VCaP (cell line): ENCODE measurements at regions not wholly inside any gene's neighbourhood (a gene's known extent, or its start where the extent isn't known, plus 50 kb on each side); places are given as distances from the start of the nearest gene placed in this dataset.
A peak's percentile ranks its signal among the peaks of the same experiment; 100 is the strongest.
"Not testable (repeated sequence)": the region's sequence is repeated elsewhere in the genome, so short reads cannot be mapped to it uniquely, and the experiment has no call there.

Source experiments
- H3K27ac ChIP-seq: fragments of 450-650 bp; 2 replicates; pipeline ENCODE4 v1.5.1; 2017
- TF ChIP-seq, protein P1 (sequence below): fragments of 450-650 bp; conservative IDR thresholded peaks from 2 replicates; pipeline ENCODE4 v1.5.1; 2017; ENCODE audit warnings: mild to moderate bottlenecking, moderate library complexity

DNA sequence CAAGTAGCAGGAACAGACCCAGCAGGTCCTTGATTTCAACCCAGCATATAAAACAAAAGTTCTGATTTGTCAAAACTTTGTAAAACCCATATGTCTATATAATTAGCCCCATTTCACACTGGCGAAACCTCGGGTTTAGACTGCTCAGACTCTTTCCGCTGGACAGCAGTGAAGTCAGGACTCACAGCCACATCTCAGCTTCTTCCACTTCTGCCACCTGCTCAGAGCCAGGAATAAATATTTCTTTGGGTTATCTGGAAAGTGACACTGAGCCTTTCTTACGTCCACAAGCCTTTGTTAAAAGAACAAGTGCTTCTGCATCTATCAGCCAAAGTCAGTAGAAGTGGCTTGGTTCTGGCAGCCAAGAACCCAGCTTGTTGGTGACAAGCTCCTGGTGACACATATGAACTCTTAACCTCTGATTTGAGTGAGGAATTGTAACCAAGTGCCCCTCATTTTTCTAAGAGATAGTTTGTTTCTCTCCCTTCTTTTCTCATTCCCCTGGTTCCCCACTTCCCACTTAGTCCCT, 118.1 kb upstream of the CHD2 start:
- no peak overlapping the region for H3K27ac ChIP-seq
- TF ChIP-seq, protein P1, sequence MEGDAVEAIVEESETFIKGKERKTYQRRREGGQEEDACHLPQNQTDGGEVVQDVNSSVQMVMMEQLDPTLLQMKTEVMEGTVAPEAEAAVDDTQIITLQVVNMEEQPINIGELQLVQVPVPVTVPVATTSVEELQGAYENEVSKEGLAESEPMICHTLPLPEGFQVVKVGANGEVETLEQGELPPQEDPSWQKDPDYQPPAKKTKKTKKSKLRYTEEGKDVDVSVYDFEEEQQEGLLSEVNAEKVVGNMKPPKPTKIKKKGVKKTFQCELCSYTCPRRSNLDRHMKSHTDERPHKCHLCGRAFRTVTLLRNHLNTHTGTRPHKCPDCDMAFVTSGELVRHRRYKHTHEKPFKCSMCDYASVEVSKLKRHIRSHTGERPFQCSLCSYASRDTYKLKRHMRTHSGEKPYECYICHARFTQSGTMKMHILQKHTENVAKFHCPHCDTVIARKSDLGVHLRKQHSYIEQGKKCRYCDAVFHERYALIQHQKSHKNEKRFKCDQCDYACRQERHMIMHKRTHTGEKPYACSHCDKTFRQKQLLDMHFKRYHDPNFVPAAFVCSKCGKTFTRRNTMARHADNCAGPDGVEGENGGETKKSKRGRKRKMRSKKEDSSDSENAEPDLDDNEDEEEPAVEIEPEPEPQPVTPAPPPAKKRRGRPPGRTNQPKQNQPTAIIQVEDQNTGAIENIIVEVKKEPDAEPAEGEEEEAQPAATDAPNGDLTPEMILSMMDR: no peak

DNA sequence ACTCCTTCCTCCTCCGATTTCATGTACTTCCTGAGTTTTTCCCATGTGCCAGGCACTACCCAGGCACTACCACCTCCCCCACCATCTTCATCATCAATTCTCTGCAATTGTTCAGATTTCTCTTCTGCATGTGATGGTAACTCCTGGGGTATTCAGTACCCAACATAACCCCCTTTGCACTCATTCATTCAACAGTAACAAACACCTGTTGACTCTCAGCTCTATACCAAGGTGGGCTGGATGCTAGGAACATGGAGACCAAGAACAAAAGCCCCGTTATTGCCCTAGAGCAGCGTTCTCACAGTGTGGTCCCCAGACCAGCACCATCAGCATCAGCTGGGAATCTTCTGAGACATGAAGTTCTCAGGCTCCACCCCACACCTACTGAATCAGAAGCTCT, 113.0 kb upstream of the CHD2 start:
- H3K27ac ChIP-seq: no peak overlapping the region
- TF ChIP-seq, protein P1: no peak

DNA sequence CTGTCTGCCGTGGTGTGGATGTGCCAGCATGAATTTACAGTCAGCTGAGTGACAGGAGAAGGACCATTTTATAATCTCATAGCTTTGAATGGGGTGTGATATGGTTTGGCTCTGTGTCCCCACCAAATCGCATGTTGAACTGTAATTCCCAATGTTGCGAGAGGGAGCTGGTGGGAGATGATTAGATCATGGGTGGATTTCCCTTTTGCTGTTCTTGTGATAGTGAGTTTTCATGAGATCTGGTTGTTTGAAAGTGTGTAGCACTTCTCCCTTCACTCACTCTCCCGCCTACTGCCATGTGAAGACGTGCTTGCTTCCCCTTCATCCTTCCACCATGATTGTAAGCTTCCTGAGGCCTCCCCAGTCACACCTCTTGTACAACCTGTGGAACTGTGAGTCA, 111.9 kb upstream of the CHD2 start:
- TF ChIP-seq, protein P1: no peak
- no peak overlapping the region for H3K27ac ChIP-seq

DNA sequence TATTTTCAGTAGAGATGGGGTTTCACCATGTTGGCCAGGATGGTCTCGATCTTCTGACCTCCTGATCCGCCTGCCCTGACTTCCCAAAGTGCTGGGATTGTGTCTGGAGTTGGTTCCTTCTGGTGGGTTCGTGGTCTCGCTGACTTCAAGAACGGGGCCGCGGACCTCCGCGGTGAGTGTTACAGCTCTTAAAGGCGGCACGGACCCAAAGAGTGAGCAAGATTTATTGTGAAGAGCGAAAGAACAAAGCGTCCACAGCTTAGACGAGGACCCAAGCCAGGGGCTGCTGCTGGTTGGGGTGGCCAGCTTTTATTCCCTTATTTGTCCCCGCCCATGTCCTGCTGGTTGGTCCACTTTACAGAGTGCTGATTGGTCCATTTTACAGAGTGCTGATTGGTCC, 111.3 kb upstream of the CHD2 start:
- not testable (repeated sequence) for H3K27ac ChIP-seq

DNA sequence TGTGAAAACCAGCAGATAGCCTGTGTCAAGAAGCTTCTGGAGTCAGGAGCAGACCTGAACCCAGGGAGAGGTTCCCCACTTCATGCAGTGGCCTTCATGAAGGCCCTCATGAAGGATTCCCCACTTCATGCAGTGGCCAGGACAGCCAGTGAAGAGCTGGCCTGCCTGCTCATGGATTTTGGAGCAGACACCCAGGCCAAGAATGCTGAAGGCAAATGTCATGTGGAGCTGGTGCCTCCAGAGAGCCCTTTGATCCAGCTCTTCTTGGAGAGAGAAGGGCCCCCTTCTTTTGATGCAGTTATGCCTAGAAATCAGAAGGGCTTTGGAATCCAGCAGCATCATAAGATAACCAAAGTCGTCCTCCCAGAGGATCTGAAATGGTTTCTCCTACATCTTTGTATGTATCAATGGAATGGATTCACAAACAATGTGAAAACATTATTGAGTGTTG, 103.9 kb upstream of the CHD2 start:
- H3K27ac ChIP-seq: peak overlapping the region; percentile 80
- TF ChIP-seq, protein P1: no peak

DNA sequence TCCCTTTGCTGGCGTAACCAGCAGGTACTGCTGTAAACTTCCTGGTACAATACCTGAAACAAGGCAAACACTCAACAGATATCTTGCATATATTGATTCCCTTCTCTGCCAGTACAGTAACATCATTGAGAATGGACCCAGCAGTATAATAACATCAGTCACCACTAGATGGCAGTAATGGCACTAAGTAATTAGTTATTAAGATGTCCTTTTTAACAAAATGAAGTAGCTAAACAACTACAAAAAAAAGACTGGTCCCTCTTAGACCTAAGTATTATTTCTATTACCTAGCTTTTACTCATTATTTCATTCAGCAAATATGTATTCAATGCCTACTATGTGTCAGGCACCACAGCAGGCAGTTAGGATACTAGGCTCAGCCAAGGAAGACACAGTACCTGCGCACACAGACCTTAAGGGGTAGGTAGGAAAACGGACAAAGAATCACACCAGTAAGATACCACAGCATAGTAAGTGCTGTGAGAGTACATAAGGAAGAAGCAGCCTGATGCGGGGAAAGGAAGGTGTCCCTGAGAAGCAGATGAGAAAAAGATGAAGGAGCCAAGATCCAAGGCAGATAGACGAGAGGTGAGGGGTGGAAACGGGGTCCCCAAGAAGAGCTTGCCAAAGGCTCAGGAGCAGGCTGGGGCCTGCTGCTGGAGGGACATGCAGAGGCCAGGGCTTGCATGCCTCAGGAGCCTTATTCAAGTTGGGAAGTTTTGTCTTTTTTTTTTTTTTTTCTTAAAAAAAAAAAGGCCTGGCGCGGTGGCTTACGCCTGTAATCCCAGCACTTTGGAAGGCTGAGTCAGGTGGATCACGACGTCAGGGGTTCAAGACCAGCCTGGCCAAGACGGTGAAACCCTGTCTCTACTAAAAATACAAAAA, 102.7 kb upstream of the CHD2 start:
- peak overlapping the region; percentile 80 for H3K27ac ChIP-seq

DNA sequence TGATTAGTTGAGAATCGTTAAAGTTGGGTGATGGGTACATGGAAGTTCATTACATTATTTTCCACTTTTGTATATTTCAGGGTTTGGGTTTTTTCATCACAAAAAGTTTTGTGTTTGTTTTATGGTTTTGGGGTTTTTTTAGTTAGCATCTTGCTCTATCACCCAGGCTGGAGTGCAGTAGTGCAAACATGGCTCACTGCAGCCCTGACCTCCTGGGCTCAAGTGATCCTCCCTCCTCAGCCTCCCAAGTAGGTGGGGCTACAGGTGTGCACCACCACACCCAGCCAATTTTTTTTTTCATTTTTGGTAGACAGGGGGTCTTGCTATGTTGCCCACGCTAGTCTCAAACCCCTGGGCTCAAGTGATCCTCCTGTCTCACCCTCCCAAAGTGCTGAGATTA, 100.1 kb upstream of the CHD2 start:
- TF ChIP-seq, protein P1: no peak
- H3K27ac ChIP-seq: no peak overlapping the region

More for the DNA sequence above, 102.7 kb upstream of the CHD2 start:
- TF ChIP-seq, protein P1: peak; percentile 91

DNA sequence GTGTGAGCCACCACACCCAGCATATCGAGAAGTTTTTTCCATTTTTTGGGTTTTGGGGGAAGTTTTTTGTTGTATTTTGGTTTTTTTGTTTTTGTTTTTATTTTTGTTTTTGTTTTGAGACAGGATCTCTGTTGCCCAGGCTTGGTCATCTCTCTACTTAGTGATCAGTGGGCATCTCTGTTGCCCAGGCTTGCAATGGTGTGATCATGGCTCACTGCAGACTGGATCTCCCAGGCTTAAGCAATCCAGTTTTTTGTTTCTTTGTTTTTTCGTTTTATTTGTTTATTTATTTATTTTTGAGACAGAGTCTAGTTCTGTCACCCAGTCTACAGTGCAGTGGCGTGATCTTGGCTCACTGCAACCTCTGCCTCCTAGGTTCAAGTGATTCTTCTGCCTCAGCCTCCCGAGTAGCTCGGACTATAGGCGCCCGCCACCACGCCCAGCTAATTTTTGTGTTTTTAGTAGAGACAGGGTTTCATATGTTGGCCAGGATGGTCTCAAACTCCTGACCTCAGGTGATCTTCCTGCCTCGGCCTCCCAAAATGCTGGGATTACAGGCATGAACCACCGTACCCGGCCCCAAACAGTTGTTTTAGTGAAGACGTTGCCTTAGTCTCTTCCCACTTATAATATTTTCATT, 99.6 kb upstream of the CHD2 start:
- not testable (repeated sequence) for H3K27ac ChIP-seq

DNA sequence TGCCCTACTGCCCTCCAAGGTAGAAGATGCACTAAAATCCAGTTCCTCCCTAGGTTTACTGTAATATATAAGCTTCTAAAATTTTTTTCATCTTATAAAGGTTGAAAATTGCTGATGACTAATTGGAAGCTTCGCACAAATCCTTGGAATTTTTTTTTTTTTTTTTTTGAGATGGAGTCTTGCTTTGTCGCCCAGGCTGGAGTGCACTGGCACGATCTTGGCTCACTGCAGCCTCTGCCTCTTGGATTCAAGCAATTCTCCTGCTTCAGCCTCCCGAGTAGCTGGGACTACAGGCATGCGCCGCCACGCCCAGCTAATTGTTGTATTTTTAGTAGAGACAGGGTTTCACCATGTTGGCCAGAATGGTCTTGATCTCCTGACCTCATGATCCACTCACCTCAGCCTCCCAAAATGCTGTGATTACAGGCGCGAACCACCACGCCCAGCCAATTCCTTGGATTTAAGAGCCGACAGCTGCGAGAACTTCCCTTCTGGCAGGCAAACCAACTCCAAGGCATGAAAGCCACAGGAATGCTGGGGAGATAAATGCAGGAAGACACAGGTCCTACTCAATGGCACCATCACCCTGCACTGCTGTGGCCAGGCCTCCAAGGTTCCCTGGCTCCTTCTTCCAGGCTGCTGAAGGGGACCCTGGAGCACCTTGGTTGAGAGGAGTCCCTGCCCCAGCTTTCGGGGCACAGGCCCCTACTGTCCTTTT, 98.9 kb upstream of the CHD2 start:
- not testable (repeated sequence) for H3K27ac ChIP-seq
